PC-9 (cell line): ENCODE measurements at regions not wholly inside any gene's neighbourhood (a gene's known extent, or its start where the extent isn't known, plus 50 kb on each side); places are given as distances from the start of the nearest gene placed in this dataset.
"Not testable (repeated sequence)": the region's sequence is repeated elsewhere in the genome, so short reads cannot be mapped to it uniquely, and the experiment has no call there.

ENCODE experiments used
- BruUV-seq: library from RNA; stranded (reverse); fragments of 400-500 nt; replicated peaks from 2 replicates; lab custom pipeline; 2021; lab: Mats Ljungman, UMichigan
- CTCF ChIA-PET: fragments of 300-600 bp; sonication (Branson Sonifier 250); formaldehyde crosslinking; loops from one replicate; lab custom pipeline; 2022; ENCODE audit warnings: antibody characterized with exemption; lab: Charles Lee
- POLR2A ChIA-PET: fragments of 300-600 bp; sonication (Branson Sonifier 250); formaldehyde crosslinking; loops from one replicate; lab custom pipeline; 2022; ENCODE audit warnings: antibody characterized with exemption; ENCODE audit not compliant: unreplicated experiment; lab: Charles Lee
- DNase-seq, 2 experiments: peaks; one replicate each; pipeline versions ENCODE4 v3.0.0 to v3.0.0-alpha.2; 2015 to 2022; ENCODE audit warnings: mixed read lengths in 1 of 2
- H2AFZ ChIP-seq: fragments of 200-600 bp; sonication (generic); 2 replicates; pipeline ENCODE4 v1.8.1; 2017; ENCODE audit warnings: antibody characterized with exemption
- H3F3A ChIP-seq: fragments of 200-600 bp; sonication (generic); 2 replicates; pipeline ENCODE4 v1.8.1; 2017; ENCODE audit warnings: antibody characterized with exemption, mild to moderate bottlenecking, low read depth; ENCODE audit not compliant: insufficient read depth
- H3K27ac ChIP-seq: fragments of 200-600 bp; sonication (generic); 2 replicates; pipeline ENCODE4 v1.6.1; 2016; ENCODE audit warnings: mixed run types
- H3K27me3 ChIP-seq: fragments of 200-600 bp; sonication (generic); 2 replicates; pipeline ENCODE4 v1.6.1; 2016; ENCODE audit warnings: low read depth, mixed run types; ENCODE audit not compliant: insufficient read depth
- H3K36me3 ChIP-seq: fragments of 200-600 bp; sonication (generic); 2 replicates; pipeline ENCODE4 v1.6.1; 2016; ENCODE audit warnings: low read depth, mixed run types
- H3K4me1 ChIP-seq: fragments of 200-600 bp; sonication (generic); replicated peaks from 2 replicates; pipeline ENCODE4 v1.6.1; 2016; ENCODE audit warnings: mixed run types; ENCODE audit not compliant: insufficient read depth
- H3K4me2 ChIP-seq: fragments of 200-600 bp; sonication (generic); 2 replicates; pipeline ENCODE4 v1.6.1; 2017; ENCODE audit warnings: mixed run types
- H3K4me3 ChIP-seq: fragments of 200-600 bp; sonication (generic); 2 replicates; pipeline ENCODE4 v1.6.1; 2016; ENCODE audit warnings: mixed run types
- H3K79me2 ChIP-seq: fragments of 200-600 bp; sonication (generic); 2 replicates; pipeline ENCODE4 v1.6.1; 2017; ENCODE audit warnings: low read depth, mixed run types
- H3K9me2 ChIP-seq: fragments of 200-600 bp; sonication (generic); 2 replicates; pipeline ENCODE4 v1.8.1; 2017; ENCODE audit warnings: mild to moderate bottlenecking; ENCODE audit not compliant: insufficient read depth
- H3K9me3 ChIP-seq: fragments of 200-600 bp; sonication (generic); 2 replicates; pipeline ENCODE4 v1.8.1; 2016; ENCODE audit warnings: low read depth; ENCODE audit not compliant: insufficient read depth
- H4K20me1 ChIP-seq: fragments of 200-600 bp; sonication (generic); 2 replicates; pipeline ENCODE4 v1.8.1; 2017; ENCODE audit not compliant: insufficient read depth
- intact Hi-C: fragments of 100-400 bp; cut with micrococcal nuclease; formaldehyde crosslinking; loops from one replicate; pipeline ENCODE4 v1.10.0; 2022; ENCODE audit not compliant: unreplicated experiment

- BruUV-seq, H3K9me3 ChIP-seq, H3K27me3 ChIP-seq, H3K79me2 ChIP-seq, H3K36me3 ChIP-seq, POLR2A ChIA-PET, H4K20me1 ChIP-seq, H3K9me2 ChIP-seq, H3F3A ChIP-seq, intact Hi-C loops, H3K4me3 ChIP-seq, DNase-seq, H2AFZ ChIP-seq, CTCF ChIA-PET: not testable (repeated sequence)
- Histone ChIP-seq H3K4me1 (peaks cover 26% of the 10 kb centered on the region), H3K27ac (peak overlapping the region; percentile 78), H3K4me2 (peak overlapping the region; percentile 56)
Observed at GRCh38 chr2:94576486-94576885, 294.7 kb upstream of the TEKT4 start.

- peak overlapping the region; percentile 78 for H3K27ac ChIP-seq
Observed at GRCh38 chr2:94577160-94577559, 294.1 kb upstream of the TEKT4 start.

GRCh38 chr2:94579221-94579620 is 292.0 kb upstream of the TEKT4 start:
- H3K4me1 ChIP-seq = peaks cover 32% of the 10 kb centered on the region
- H3K36me3 ChIP-seq, CTCF ChIA-PET, H3K27me3 ChIP-seq, H3K4me3 ChIP-seq, H3F3A ChIP-seq, H3K27ac ChIP-seq, H3K9me2 ChIP-seq, intact Hi-C loops, POLR2A ChIA-PET, H3K4me2 ChIP-seq, H3K9me3 ChIP-seq, H4K20me1 ChIP-seq, DNase-seq, H3K79me2 ChIP-seq, BruUV-seq, H2AFZ ChIP-seq: not testable (repeated sequence)

More at GRCh38 chr2:94577160-94577559, 294.1 kb upstream of the TEKT4 start:
- H2AFZ ChIP-seq, POLR2A ChIA-PET, H3K4me3 ChIP-seq, H3F3A ChIP-seq, H3K9me2 ChIP-seq, CTCF ChIA-PET, H4K20me1 ChIP-seq, BruUV-seq, H3K9me3 ChIP-seq, intact Hi-C loops, H3K27me3 ChIP-seq, H3K79me2 ChIP-seq, H3K36me3 ChIP-seq: not testable (repeated sequence)
- peak; percentile 48 to 80 for DNase-seq
- Histone ChIP-seq H3K4me1 (peaks cover 26% of the 10 kb centered on the region), H3K4me2 (peak overlapping the region; percentile 56)

GRCh38 chr2:94583081-94583723 is 288.0 kb upstream of the TEKT4 start:
- H3K4me3 ChIP-seq, CTCF ChIA-PET, H3F3A ChIP-seq, H3K4me1 ChIP-seq, H3K9me3 ChIP-seq, H3K36me3 ChIP-seq, POLR2A ChIA-PET, H4K20me1 ChIP-seq, intact Hi-C loops, H3K27me3 ChIP-seq, H3K79me2 ChIP-seq, BruUV-seq, H3K9me2 ChIP-seq, H2AFZ ChIP-seq: not testable (repeated sequence)
- peak overlapping the region; percentile 38; the same call in 1 of the 2 replicates for H3K4me2 ChIP-seq
- H3K27ac ChIP-seq = peak overlapping the region; percentile 73
- DNase-seq = peak in 1 of 2 experiments; percentile 36

GRCh38 chr2:94584569-94584968 is 286.7 kb upstream of the TEKT4 start:
- H2AFZ ChIP-seq, H3K4me2 ChIP-seq, BruUV-seq, DNase-seq, H3K9me2 ChIP-seq, H3K79me2 ChIP-seq, H3K9me3 ChIP-seq, H3F3A ChIP-seq, H4K20me1 ChIP-seq, CTCF ChIA-PET, H3K27ac ChIP-seq, H3K36me3 ChIP-seq, H3K27me3 ChIP-seq, intact Hi-C loops, POLR2A ChIA-PET, H3K4me3 ChIP-seq, H3K4me1 ChIP-seq: not testable (repeated sequence)
